Right lobe of liver (tissue), 6 donors: ENCODE measurements at regions not wholly inside any gene's neighbourhood (a gene's known extent, or its start where the extent isn't known, plus 50 kb on each side); places are given as distances from the start of the nearest gene placed in this dataset.

Experiments used
- ATAC-seq, 4 donors: fragments of 200-7000 bp; cut with Tn5 transposase; one replicate each; pipeline ENCODE4 v1.9.1; 2020; ENCODE audit warnings: mild to moderate bottlenecking in 4 of 4, moderate library complexity in 4 of 4
- DNase-seq, 3 donors: peaks; one replicate each; pipeline ENCODE4 v3.0.0-alpha.2; 2020
- H3K27ac ChIP-seq, 3 donors: fragments of 200-600 bp; one replicate each; pipeline ENCODE4 v1.8.0; 2022
- H3K27me3 ChIP-seq, 2 donors: fragments of 200-600 bp; one replicate each; pipeline ENCODE4 v1.8.0; 2022
- H3K36me3 ChIP-seq, 4 donors: fragments of 200-600 bp; sonication (generic) in 1 of 4; one replicate each; pipeline versions ENCODE4 v1.5.1 to v1.8.0; 2017 to 2022; ENCODE audit warnings: control low read depth in 1 of 4
- H3K4me1 ChIP-seq, 4 donors: fragments of 200-600 bp; sonication (generic) in 1 of 4; one replicate each; pipeline versions ENCODE4 v1.5.1 to v1.8.0; 2017 to 2022; ENCODE audit warnings: control low read depth in 1 of 4
- H3K4me3 ChIP-seq, 3 donors: fragments of 200-600 bp; one replicate each; pipeline ENCODE4 v1.8.0; 2022
- H3K9me3 ChIP-seq, 4 donors: fragments of 200-600 bp; sonication (generic) in 1 of 4; one replicate each; pipeline versions ENCODE4 v1.5.1 to v1.8.0; 2017 to 2022; ENCODE audit warnings: control low read depth in 1 of 4
- POLR2A ChIP-seq: fragments of 450-650 bp; IDR thresholded peaks from one replicate; pipeline ENCODE4 v1.6.1; 2017; ENCODE audit warnings: antibody characterized with exemption, mild to moderate bottlenecking
- WGBS: methylation state at CpG from one replicate; pipeline ENCODE4 v1.1.6; 2018; ENCODE audit warnings: low coverage, low lambda C conversion rate; ENCODE audit not compliant: insufficient coverage; ENCODE audit errors: missing lambda C conversion rate; 5-methylcytosine and 5-hydroxymethylcytosine counted together
- intact Hi-C, 2 donors: fragments of 100-400 bp; cut with DNase I; formaldehyde crosslinking; loops; one replicate each; pipeline versions ENCODE4 v1.11.2 to v1.14.1; 2022
- TF ChIP-seq, protein P1 (sequence below), 4 donors: fragments of 200-600 bp in 3 of 4; fragments of 450-650 bp in 1 of 4; IDR thresholded peaks; one replicate each; pipeline versions ENCODE4 v1.5.1 to v1.8.0; 2016 to 2022; ENCODE audit warnings: antibody characterized with exemption in 4 of 4, mild to moderate bottlenecking in 2 of 4
- donor health status: DM: no; HTN: yes; CAD: no.
- donor health status: DM: no; HTN: no; CAD: no.
- donor health status: DM: no; HTN: no; CAD: no.
- donor health status: DM: no; HTN: yes; CAD: no.
- donor health status: DM: no; HTN: yes; CAD: no.

DNA sequence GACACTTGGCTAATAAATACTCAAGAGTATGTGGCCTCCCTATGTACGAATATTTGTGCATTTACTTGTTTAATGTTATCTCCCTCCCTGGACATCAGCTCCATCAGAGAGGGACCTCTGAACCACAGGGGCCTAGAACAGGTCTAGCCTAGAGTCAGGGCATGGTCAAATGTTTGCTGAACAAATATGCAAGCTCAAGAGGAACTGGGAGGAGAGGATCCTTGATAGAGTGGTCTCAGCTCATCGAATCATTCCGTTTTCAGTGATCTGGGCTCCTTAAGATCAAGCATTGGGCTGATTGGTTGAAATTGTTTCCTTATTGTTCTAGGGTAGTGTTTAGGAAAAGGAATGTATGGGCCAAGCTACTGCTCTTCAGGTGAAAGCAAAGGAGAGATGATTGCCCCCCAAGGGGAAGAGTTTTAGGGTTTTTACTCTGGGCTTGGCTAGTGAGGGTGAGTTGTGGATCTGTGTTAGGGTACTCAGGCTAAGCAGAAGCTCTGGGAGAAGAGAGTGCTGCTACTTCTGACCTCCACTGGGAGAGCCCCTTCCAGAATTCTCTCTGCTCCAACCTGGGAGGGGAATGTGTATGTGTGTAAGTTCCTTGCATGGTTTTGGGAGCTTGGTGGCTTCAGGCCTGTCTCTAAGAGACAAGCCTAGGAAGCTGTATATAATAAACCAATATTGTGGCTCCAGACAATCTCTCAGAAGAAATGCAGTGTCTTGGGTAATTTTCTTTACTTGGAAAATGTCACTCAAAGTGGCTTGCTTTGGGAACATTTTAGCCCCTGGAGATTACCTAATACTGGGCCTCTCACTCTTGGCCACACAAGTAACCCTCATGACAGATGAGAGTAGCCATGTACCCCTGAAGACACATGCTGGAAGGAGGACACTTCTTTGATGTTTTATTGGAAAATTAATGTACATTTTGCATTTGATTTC, 110.0 kb downstream of the EMX2 start:
- no peak for DNase-seq
- ATAC-seq = no peak

DNA sequence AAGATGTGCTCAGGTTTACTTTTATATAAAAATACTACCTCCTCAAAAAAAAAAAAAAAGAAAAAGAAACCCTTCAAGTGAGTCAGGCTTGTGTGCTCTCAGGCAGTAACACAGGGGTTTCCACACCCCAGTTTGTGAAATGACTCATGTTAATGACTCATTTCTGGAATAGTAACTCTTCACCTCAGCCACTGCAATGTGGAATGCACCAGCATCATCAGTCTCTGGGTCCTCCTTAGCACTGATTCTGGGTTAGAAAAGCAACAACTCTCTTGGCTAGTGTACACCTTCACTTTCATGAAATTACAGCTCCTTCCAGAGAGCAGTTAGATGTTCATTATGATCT, 110.6 kb downstream of the EMX2 start:
- H3K9me3 ChIP-seq = no peaks in the 10 kb centered on the region
- intact Hi-C loops = no loop called here
- ATAC-seq = peak in 1 of 4 donors; percentile 37
- DNase-seq = no peak
- H3K4me1 ChIP-seq = no peaks in the 10 kb centered on the region
- no peak overlapping the region for H3K4me3 ChIP-seq
- TF ChIP-seq, protein P1, sequence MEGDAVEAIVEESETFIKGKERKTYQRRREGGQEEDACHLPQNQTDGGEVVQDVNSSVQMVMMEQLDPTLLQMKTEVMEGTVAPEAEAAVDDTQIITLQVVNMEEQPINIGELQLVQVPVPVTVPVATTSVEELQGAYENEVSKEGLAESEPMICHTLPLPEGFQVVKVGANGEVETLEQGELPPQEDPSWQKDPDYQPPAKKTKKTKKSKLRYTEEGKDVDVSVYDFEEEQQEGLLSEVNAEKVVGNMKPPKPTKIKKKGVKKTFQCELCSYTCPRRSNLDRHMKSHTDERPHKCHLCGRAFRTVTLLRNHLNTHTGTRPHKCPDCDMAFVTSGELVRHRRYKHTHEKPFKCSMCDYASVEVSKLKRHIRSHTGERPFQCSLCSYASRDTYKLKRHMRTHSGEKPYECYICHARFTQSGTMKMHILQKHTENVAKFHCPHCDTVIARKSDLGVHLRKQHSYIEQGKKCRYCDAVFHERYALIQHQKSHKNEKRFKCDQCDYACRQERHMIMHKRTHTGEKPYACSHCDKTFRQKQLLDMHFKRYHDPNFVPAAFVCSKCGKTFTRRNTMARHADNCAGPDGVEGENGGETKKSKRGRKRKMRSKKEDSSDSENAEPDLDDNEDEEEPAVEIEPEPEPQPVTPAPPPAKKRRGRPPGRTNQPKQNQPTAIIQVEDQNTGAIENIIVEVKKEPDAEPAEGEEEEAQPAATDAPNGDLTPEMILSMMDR (IDR thresholded peaks at IDR 0.05) = no peak
- TF ChIP-seq POLR2A = no peak
- H3K36me3 ChIP-seq = no peaks in the 10 kb centered on the region
- H3K27ac ChIP-seq = no peak overlapping the region
- no peaks in the 10 kb centered on the region for H3K27me3 ChIP-seq

More for the DNA sequence above, 110.0 kb downstream of the EMX2 start:
- H3K27me3 ChIP-seq = no peaks in the 10 kb centered on the region
- no peak for TF ChIP-seq POLR2A
- TF ChIP-seq, protein P1 (IDR thresholded peaks at IDR 0.05) = no peak
- 32% methylated on average over 3 of the region's 3 CpGs for WGBS
- H3K27ac ChIP-seq = no peak overlapping the region
- no peaks in the 10 kb centered on the region for H3K36me3 ChIP-seq
- intact Hi-C loops = no loop called here
- H3K4me1 ChIP-seq = no peaks in the 10 kb centered on the region
- no peak overlapping the region for H3K4me3 ChIP-seq
- H3K9me3 ChIP-seq = no peaks in the 10 kb centered on the region

DNA sequence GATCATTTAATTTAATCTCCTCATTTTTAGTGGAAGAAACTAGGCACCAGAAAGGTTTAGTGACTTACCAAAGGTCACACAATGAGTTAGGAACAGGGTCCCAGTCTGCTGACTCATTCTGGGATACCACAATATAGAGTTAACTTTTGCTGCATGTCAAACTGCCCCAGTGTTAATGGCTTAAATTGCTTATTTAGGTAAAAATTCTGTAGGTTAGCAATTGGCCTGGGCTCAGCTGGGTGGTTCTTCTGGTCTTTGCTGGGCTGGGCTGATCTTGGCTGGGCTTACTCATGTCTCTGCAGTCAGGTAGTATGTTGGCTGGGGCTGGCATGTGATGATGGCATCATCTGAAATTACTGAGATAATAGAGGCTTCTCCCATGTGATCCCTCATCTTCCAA, 111.6 kb downstream of the EMX2 start:
- H3K27ac ChIP-seq = no peak overlapping the region
- intact Hi-C loops = no loop called here
- H3K9me3 ChIP-seq = no peaks in the 10 kb centered on the region
- H3K36me3 ChIP-seq = no peaks in the 10 kb centered on the region
- H3K4me3 ChIP-seq = no peak overlapping the region
- DNase-seq (no peak), ATAC-seq (no peak)
- TF ChIP-seq, protein P1 (IDR thresholded peaks at IDR 0.05) = no peak
- TF ChIP-seq POLR2A = no peak
- no peaks in the 10 kb centered on the region for H3K27me3 ChIP-seq
- H3K4me1 ChIP-seq = no peaks in the 10 kb centered on the region

DNA sequence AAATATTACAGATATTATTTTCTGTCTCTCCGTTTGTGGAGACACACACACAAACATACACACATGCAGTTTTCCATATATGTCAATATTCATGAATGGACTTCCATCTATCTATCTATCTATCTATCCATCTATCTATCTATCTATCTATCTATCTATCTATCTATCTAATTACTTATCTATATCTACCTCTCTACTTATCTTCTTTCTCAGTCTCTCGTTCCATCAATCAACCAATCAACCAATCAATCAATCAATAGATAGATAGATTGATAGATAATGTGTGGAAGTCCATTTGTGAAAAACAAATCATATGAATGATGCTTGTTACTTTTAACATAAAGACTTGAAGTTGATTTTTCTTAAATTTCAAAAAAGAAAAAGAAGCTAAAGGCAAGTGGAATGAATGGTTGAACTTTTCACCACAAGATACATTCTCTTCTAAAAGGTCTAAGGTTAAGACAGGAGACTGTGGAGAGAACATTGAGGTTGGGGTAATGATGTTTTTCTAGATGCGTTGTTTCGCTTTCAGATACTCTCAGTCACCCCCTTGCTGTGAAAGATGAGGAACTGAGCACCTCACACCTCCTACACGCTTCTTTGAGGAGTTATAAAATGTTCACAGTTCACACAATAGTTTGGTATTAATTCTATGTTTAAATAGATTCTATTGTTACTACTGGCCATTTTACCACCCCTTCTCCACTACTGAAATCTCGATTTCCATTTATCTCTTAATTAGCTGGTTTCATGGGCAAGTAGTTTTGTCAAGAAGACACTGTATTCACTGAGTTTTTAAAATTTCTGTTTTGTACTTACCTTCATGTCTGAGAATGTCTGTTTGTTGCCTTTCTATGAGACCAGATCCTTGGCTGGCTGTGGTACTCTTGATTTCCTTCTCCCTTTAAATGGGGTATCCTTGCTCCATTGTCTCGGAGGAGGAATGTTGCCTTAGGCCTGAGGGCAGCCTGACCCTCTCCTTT, 114.1 kb downstream of the EMX2 start:
- H3K27me3 ChIP-seq = no peaks in the 10 kb centered on the region
- TF ChIP-seq, protein P1 (IDR thresholded peaks at IDR 0.05) = no peak
- no peak for TF ChIP-seq POLR2A
- ATAC-seq (no peak), DNase-seq (no peak)
- H3K9me3 ChIP-seq = no peaks in the 10 kb centered on the region
- 51% methylated on average over 7 of the region's 7 CpGs for WGBS
- H3K4me3 ChIP-seq = no peak overlapping the region
- intact Hi-C loops = no loop called here
- no peaks in the 10 kb centered on the region for H3K36me3 ChIP-seq
- no peak overlapping the region for H3K27ac ChIP-seq
- H3K4me1 ChIP-seq = no peaks in the 10 kb centered on the region
